H1 (cell line): ENCODE measurements at regions not wholly inside any gene's neighbourhood (a gene's known extent, or its start where the extent isn't known, plus 50 kb on each side); places are given as distances from the start of the nearest gene placed in this dataset.

Experiments
- CTCF ChIA-PET: fragments of 300-600 bp; sonication (Branson Sonifier 250); formaldehyde crosslinking; loops from one replicate; lab custom pipeline; 2021; ENCODE audit not compliant: partially characterized antibody; lab: Charles Lee
- POLR2A ChIA-PET: fragments of 300-600 bp; sonication (Branson Sonifier 250); formaldehyde crosslinking; loops from one replicate; lab custom pipeline; 2021; ENCODE audit warnings: inconsistent platforms; ENCODE audit not compliant: partially characterized antibody; lab: Charles Lee
- DNase-seq, 2 experiments: peaks; one replicate each; pipeline versions ENCODE4 v3.0.0 to v3.0.0-alpha.2; 2010 to 2022; ENCODE audit warnings: low spot score in 2 of 2, low read depth in 1 of 2, mixed read lengths in 1 of 2
- FAIRE-seq: peaks from 2 replicates; lab custom pipeline; 2011; peaks lifted over from hg19 to GRCh38; lab: Jason Lieb, UNC
- H2AFZ ChIP-seq: 2 replicates; pipeline ENCODE4 v1.8.1; 2012; ENCODE audit warnings: low read length, inconsistent platforms
- H2AK5ac ChIP-seq: 2 replicates; pipeline ENCODE4 v1.6.1; 2013; ENCODE audit warnings: low read depth, low read length
- H2BK120ac ChIP-seq: replicated peaks from 2 replicates; pipeline ENCODE3; 2013; ENCODE audit warnings: low read depth, low read length, inconsistent platforms
- H2BK12ac ChIP-seq: 2 replicates; pipeline ENCODE4 v1.6.1; 2013; ENCODE audit warnings: low read depth, low read length
- H2BK15ac ChIP-seq: 2 replicates; pipeline ENCODE4 v1.6.1; 2013; ENCODE audit warnings: low read length
- H2BK20ac ChIP-seq: 2 replicates; pipeline ENCODE4 v1.6.1; 2013; ENCODE audit warnings: low read length
- H2BK5ac ChIP-seq: 2 replicates; pipeline ENCODE4 v1.6.1; 2013; ENCODE audit warnings: low read depth, low read length
- H3K14ac ChIP-seq: 2 replicates; pipeline ENCODE4 v1.6.1; 2013; ENCODE audit warnings: inconsistent platforms; ENCODE audit not compliant: insufficient read length
- H3K18ac ChIP-seq: 2 replicates; pipeline ENCODE4 v1.6.1; 2013; ENCODE audit warnings: low read length; ENCODE audit errors: extremely low read depth
- H3K23ac ChIP-seq: 2 replicates; pipeline ENCODE4 v1.6.1; 2013; ENCODE audit warnings: inconsistent platforms; ENCODE audit not compliant: insufficient read length
- H3K23me2 ChIP-seq: 2 replicates; pipeline ENCODE4 v1.6.1; 2013; ENCODE audit warnings: low read depth, low read length
- H3K27ac ChIP-seq: 2 replicates; pipeline ENCODE4 v1.6.1; 2011; ENCODE audit warnings: low read depth, low read length, inconsistent platforms
- H3K27me3 ChIP-seq, 4 experiments: replicated peaks in 1 of 4; 1 replicate in 1 of 4; 2 replicates in 3 of 4; pipeline versions ENCODE4 v1.6.1 to v1.8.1; 2011 to 2013; ENCODE audit warnings: low read length in 3 of 4, mild to moderate bottlenecking in 3 of 4, inconsistent platforms in 2 of 4, mixed read lengths in 2 of 4, moderate library complexity in 1 of 4; ENCODE audit not compliant: control insufficient read depth in 3 of 4, insufficient read depth in 3 of 4; ENCODE audit errors: extremely low read depth in 1 of 4
- H3K36me3 ChIP-seq, 4 experiments: 2 replicates each; pipeline versions ENCODE4 v1.6.1 to v1.8.1; 2011 to 2013; ENCODE audit warnings: mild to moderate bottlenecking in 4 of 4, low read length in 3 of 4, moderate library complexity in 2 of 4, control low read depth in 1 of 4, inconsistent platforms in 1 of 4; ENCODE audit not compliant: insufficient read depth in 4 of 4, control insufficient read depth in 2 of 4
- H3K4ac ChIP-seq: replicated peaks from 2 replicates; pipeline ENCODE3; 2013; ENCODE audit warnings: low read length, low read depth, mixed read lengths, inconsistent platforms; ENCODE audit not compliant: insufficient read length
- H3K4me1 ChIP-seq, 4 experiments: replicated peaks in 1 of 4; 1 replicate in 1 of 4; 2 replicates in 3 of 4; pipeline versions ENCODE4 v1.6.1 to v1.8.1; 2011 to 2013; ENCODE audit warnings: low read length in 3 of 4, inconsistent platforms in 2 of 4, mixed read lengths in 1 of 4; ENCODE audit not compliant: insufficient read depth in 4 of 4, control insufficient read depth in 3 of 4
- H3K4me2 ChIP-seq, 2 experiments: 2 replicates each; pipeline versions ENCODE4 v1.6.1 to v1.8.1; 2011 to 2013; ENCODE audit warnings: low read depth in 2 of 2, low read length in 2 of 2, control low read depth in 1 of 2, inconsistent platforms in 1 of 2, mild to moderate bottlenecking in 1 of 2; ENCODE audit not compliant: insufficient read depth in 1 of 2
- H3K4me3 ChIP-seq, 4 experiments: fragments of 200-600, 300-600 bp in 1 of 4; sonication (generic), shearing (Covaris generic), sonication (Bioruptor Twin) in 1 of 4; 2 replicates each; pipeline versions ENCODE4 v1.5.1 to v1.8.1; 2011 to 2016; ENCODE audit warnings: low read length in 4 of 4, low read depth in 3 of 4, control low read depth in 2 of 4, inconsistent platforms in 2 of 4, mild to moderate bottlenecking in 2 of 4, mixed read lengths in 1 of 4, moderate library complexity in 1 of 4; ENCODE audit not compliant: insufficient read depth in 2 of 4; ENCODE audit errors: extremely low read depth in 1 of 4
- H3K56ac ChIP-seq: replicated peaks from 2 replicates; pipeline ENCODE3; 2013; ENCODE audit warnings: low read depth, mild to moderate bottlenecking, mixed read lengths, low read length, inconsistent platforms; ENCODE audit not compliant: insufficient read length
- H3K79me1 ChIP-seq: 2 replicates; pipeline ENCODE4 v1.6.1; 2013; ENCODE audit warnings: low read depth, low read length, control low read depth
- H3K79me2 ChIP-seq, 2 experiments: 2 replicates each; pipeline versions ENCODE4 v1.6.1 to v1.8.1; 2012 to 2013; ENCODE audit warnings: low read length in 2 of 2, mild to moderate bottlenecking in 2 of 2, inconsistent platforms in 1 of 2; ENCODE audit not compliant: insufficient read depth in 2 of 2, control insufficient read depth in 1 of 2
- H3K9ac ChIP-seq, 4 experiments: replicated peaks in 1 of 4; 1 replicate in 1 of 4; 2 replicates in 3 of 4; pipeline versions ENCODE4 v1.6.1 to v1.8.1; 2011 to 2013; ENCODE audit warnings: low read depth in 3 of 4, low read length in 3 of 4, control low read depth in 2 of 4, mild to moderate bottlenecking in 2 of 4, moderate library complexity in 2 of 4, inconsistent platforms in 1 of 4; ENCODE audit errors: extremely low read depth in 1 of 4
- H3K9me3 ChIP-seq, 2 experiments: 2 replicates each; pipeline versions ENCODE4 v1.6.1 to v1.8.1; 2012 to 2013; ENCODE audit warnings: mild to moderate bottlenecking in 2 of 2, moderate library complexity in 2 of 2, control low read depth in 1 of 2, inconsistent platforms in 1 of 2, low read depth in 1 of 2, low read length in 1 of 2, mixed read lengths in 1 of 2; ENCODE audit not compliant: insufficient read depth in 2 of 2
- H4K20me1 ChIP-seq, 2 experiments: replicated peaks in 1 of 2; 2 replicates each; pipeline versions ENCODE3 to v1.8.1; 2011 to 2013; ENCODE audit warnings: inconsistent platforms in 2 of 2, low read length in 2 of 2, mild to moderate bottlenecking in 1 of 2; ENCODE audit not compliant: insufficient read depth in 2 of 2, control insufficient read depth in 1 of 2
- H4K5ac ChIP-seq: 2 replicates; pipeline ENCODE4 v1.6.1; 2013; ENCODE audit warnings: low read length, low read depth, mixed read lengths, inconsistent platforms; ENCODE audit not compliant: insufficient read length
- H4K8ac ChIP-seq: 2 replicates; pipeline ENCODE4 v1.8.0; 2013; ENCODE audit warnings: mild to moderate bottlenecking, moderate library complexity, low read length, inconsistent platforms; ENCODE audit not compliant: insufficient read depth; ENCODE audit errors: extremely low read depth
- H4K91ac ChIP-seq: replicated peaks from 2 replicates; pipeline ENCODE3; 2013; ENCODE audit warnings: low read length, mixed read lengths, inconsistent platforms; ENCODE audit not compliant: insufficient read length
- BRCA1 ChIP-seq: IDR thresholded peaks from 2 replicates; pipeline ENCODE4 v1.6.1; 2012; ENCODE audit warnings: low read depth, low read length, improper control_type of control experiment
- KDM1A ChIP-seq: fragments of 200-600, 300-600 bp; sonication (generic); IDR thresholded peaks from 2 replicates; pipeline ENCODE4 v1.7.1; 2016; ENCODE audit warnings: mild to moderate bottlenecking, low read length, borderline replicate concordance
- NANOG ChIP-seq: IDR thresholded peaks from 2 replicates; pipeline ENCODE4 v1.6.1; 2011; ENCODE audit warnings: low read length, low read depth, mild to moderate bottlenecking, inconsistent platforms; ENCODE audit not compliant: insufficient read depth, poor library complexity, severe bottlenecking
- PHF8 ChIP-seq: fragments of 200-600 bp; sonication (generic); conservative IDR thresholded peaks from 2 replicates; pipeline ENCODE4 v1.7.1; 2012; ENCODE audit warnings: low read depth, mild to moderate bottlenecking, inconsistent platforms, low read length, moderate library complexity
- WGBS, 2 experiments: shearing (Covaris generic) in 1 of 2; methylation state at CpG; one replicate each; pipeline versions ENCODE4 v1.1.6 to v1.1.7; 2013 to 2015; ENCODE audit warnings: low lambda C conversion rate in 2 of 2, mixed read lengths in 2 of 2, inconsistent platforms in 1 of 2, low coverage in 1 of 2, missing lambda C conversion rate in 1 of 2; ENCODE audit not compliant: insufficient replicate concordance in 2 of 2, insufficient coverage in 1 of 2, insufficient read length in 1 of 2; ENCODE audit errors: extremely low coverage in 1 of 2, missing lambda C conversion rate in 1 of 2; 5-methylcytosine and 5-hydroxymethylcytosine counted together
- TF ChIP-seq, protein P1 (sequence below): IDR thresholded peaks from 2 replicates; pipeline ENCODE4 v1.6.1; 2012; ENCODE audit warnings: low read length, inconsistent platforms
- TF ChIP-seq, protein P2 (sequence below): IDR thresholded peaks from 2 replicates; pipeline ENCODE4 v1.6.1; 2011; ENCODE audit warnings: low read depth, mild to moderate bottlenecking, low read length; ENCODE audit not compliant: insufficient read depth

DNA sequence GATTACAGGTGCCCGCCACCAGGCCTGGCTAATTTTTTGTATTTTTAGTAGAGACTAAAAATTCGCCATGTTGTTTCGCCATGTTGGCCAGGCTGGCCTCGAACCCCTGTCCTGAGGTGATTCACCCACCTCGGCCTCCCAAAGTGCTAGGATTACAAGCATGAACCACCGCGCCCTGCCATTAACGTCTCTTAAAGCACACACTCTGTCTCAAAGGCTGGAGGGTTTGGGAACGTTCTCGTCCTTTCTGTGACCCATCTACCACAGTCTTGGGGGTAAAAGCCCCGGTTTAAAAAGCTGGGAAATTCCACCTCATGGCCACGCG lies 57.8 kb upstream of the ARID1B start:
- Histone ChIP-seq H3K18ac (peak overlapping the region; percentile 55; the same call in 1 of the 2 replicates), H2AFZ (peak overlapping the region; percentile 76; the same call in 1 of the 2 replicates), H2BK5ac (peak overlapping the region; percentile 4; the same call in 1 of the 2 replicates), H2BK15ac (no peak overlapping the region), H3K27ac (no peak overlapping the region), H2BK120ac (peak overlapping the region; percentile 82), H3K23ac (no peak overlapping the region), H3K79me2 (no peaks in the 10 kb centered on the region), H3K9me3 (no peaks in the 10 kb centered on the region), H4K20me1 (no peaks in the 10 kb centered on the region), H3K14ac (no peak overlapping the region), H3K4me2 (peak overlapping the region; percentile 24 to 33; a peak in 2 of 4 replicates), H3K36me3 (no peaks in the 10 kb centered on the region), H3K4ac (peak overlapping the region; percentile 27), H3K27me3 (no peaks in the 10 kb centered on the region), H3K56ac (no peak overlapping the region), H4K5ac (peak overlapping the region; percentile 64), H3K23me2 (no peaks in the 10 kb centered on the region; the same call in 1 of the 2 replicates), H4K8ac (no peak overlapping the region; the same call in 1 of the 2 replicates), H3K4me3 (peak overlapping the region in 1 of 4 experiments; percentile 3; a peak in 2 of 8 replicates), H2BK20ac (no peak overlapping the region), H3K4me1 (peaks cover 14 to 28% (median 24%) of the 10 kb centered on the region in 4 experiments; a peak in 6 of 7 replicates), H2AK5ac (no peak overlapping the region), H3K79me1 (no peaks in the 10 kb centered on the region), H4K91ac (peak overlapping the region; percentile 50), H2BK12ac (peak overlapping the region; percentile 82; the same call in 1 of the 2 replicates), H3K9ac (no peak overlapping the region)
- ChIA-PET CTCF (interaction anchor here (0.6 kb wide), 1 partner anchor 101 kb away, joined by 3 read pairs; no protein-coding TSS in a partner anchor), POLR2A (no interaction called here)
- 79% methylated on average over 13 of the region's 13 CpGs; no CpG with 5 or more reads in 1 of the 2 experiments for WGBS, 2 experiments
- no peak for DNase-seq
- no peak for FAIRE-seq
- TF ChIP-seq, protein P1, sequence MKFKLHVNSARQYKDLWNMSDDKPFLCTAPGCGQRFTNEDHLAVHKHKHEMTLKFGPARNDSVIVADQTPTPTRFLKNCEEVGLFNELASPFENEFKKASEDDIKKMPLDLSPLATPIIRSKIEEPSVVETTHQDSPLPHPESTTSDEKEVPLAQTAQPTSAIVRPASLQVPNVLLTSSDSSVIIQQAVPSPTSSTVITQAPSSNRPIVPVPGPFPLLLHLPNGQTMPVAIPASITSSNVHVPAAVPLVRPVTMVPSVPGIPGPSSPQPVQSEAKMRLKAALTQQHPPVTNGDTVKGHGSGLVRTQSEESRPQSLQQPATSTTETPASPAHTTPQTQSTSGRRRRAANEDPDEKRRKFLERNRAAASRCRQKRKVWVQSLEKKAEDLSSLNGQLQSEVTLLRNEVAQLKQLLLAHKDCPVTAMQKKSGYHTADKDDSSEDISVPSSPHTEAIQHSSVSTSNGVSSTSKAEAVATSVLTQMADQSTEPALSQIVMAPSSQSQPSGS: no peak
- TF ChIP-seq BRCA1: no peak
- TF ChIP-seq, protein P2, sequence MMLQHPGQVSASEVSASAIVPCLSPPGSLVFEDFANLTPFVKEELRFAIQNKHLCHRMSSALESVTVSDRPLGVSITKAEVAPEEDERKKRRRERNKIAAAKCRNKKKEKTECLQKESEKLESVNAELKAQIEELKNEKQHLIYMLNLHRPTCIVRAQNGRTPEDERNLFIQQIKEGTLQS: no peak
- no peak for TF ChIP-seq KDM1A
- TF ChIP-seq PHF8: no peak
- TF ChIP-seq NANOG: no peak
